GM23248 (cell line): ENCODE measurements at regions not wholly inside any gene's neighbourhood (a gene's known extent, or its start where the extent isn't known, plus 50 kb on each side); places are given as distances from the start of the nearest gene placed in this dataset.
"Not testable (repeated sequence)": the region's sequence is repeated elsewhere in the genome, so short reads cannot be mapped to it uniquely, and the experiment has no call there.

Source experiments
- DNase-seq: peaks from one replicate; pipeline ENCODE4 v3.0.0-alpha.2; 2015
- H2AFZ ChIP-seq: fragments of 200-600 bp; sonication (generic); 2 replicates; pipeline ENCODE4 v1.6.1; 2016; ENCODE audit warnings: antibody characterized with exemption
- H3F3A ChIP-seq: fragments of 200-600 bp; sonication (generic); 2 replicates; pipeline ENCODE4 v1.6.1; 2016; ENCODE audit warnings: mild to moderate bottlenecking, antibody characterized with exemption, mixed run types; ENCODE audit not compliant: insufficient read depth
- H3K27ac ChIP-seq: fragments of 200-600 bp; sonication (generic); 2 replicates; pipeline ENCODE4 v1.5.1; 2016; ENCODE audit warnings: mild to moderate bottlenecking
- H3K27me3 ChIP-seq: fragments of 200-600 bp; sonication (generic); replicated peaks from 2 replicates; pipeline ENCODE4 v1.6.1; 2016; ENCODE audit warnings: mild to moderate bottlenecking; ENCODE audit not compliant: insufficient read depth
- H3K36me3 ChIP-seq: fragments of 200-600 bp; sonication (generic); 2 replicates; pipeline ENCODE4 v1.6.1; 2016; ENCODE audit warnings: low read depth, mild to moderate bottlenecking
- H3K4me1 ChIP-seq: fragments of 200-600 bp; sonication (generic); 2 replicates; pipeline ENCODE4 v1.6.1; 2016; ENCODE audit warnings: mild to moderate bottlenecking; ENCODE audit not compliant: insufficient read depth
- H3K4me2 ChIP-seq: fragments of 200-600 bp; sonication (generic); one replicate; pipeline ENCODE4 v1.6.1; 2016; ENCODE audit warnings: mild to moderate bottlenecking; ENCODE audit not compliant: unreplicated experiment
- H3K4me3 ChIP-seq: fragments of 200-600 bp; sonication (generic); 2 replicates; pipeline ENCODE4 v1.5.1; 2016; ENCODE audit warnings: mild to moderate bottlenecking
- H3K79me2 ChIP-seq: fragments of 200-600 bp; sonication (generic); 2 replicates; pipeline ENCODE4 v1.6.1; 2016; ENCODE audit warnings: mild to moderate bottlenecking; ENCODE audit not compliant: insufficient read depth
- H3K9ac ChIP-seq: fragments of 200-600 bp; sonication (generic); 2 replicates; pipeline ENCODE4 v1.6.1; 2016; ENCODE audit warnings: mild to moderate bottlenecking
- H3K9me2 ChIP-seq: fragments of 200-600 bp; sonication (generic); 2 replicates; pipeline ENCODE4 v1.6.1; 2016; ENCODE audit warnings: mixed run types, mild to moderate bottlenecking, moderate library complexity; ENCODE audit not compliant: insufficient read depth
- H3K9me3 ChIP-seq: fragments of 200-600 bp; sonication (generic); one replicate; pipeline ENCODE4 v1.6.1; 2017; ENCODE audit warnings: low read depth
- H4K20me1 ChIP-seq: fragments of 200-600 bp; sonication (generic); 2 replicates; pipeline ENCODE4 v1.6.0; 2016; ENCODE audit not compliant: insufficient read depth
- EZH2 ChIP-seq: fragments of 200-600 bp; sonication (generic); IDR thresholded peaks from 2 replicates; pipeline ENCODE4 v1.6.1; 2018; ENCODE audit warnings: antibody characterized with exemption, mild to moderate bottlenecking; ENCODE audit not compliant: insufficient read depth, poor library complexity, severe bottlenecking
- EZH2phosphoT487 ChIP-seq: fragments of 200-600 bp; sonication (generic); IDR thresholded peaks from 2 replicates; pipeline ENCODE4 v1.6.1; 2018; ENCODE audit warnings: antibody characterized with exemption, moderate library complexity, mild to moderate bottlenecking, low read depth; ENCODE audit not compliant: insufficient read depth
- WGBS, 2 experiments: methylation state at CpG; one replicate each; pipeline ENCODE4 v1.1.6; 2015 to 2017; ENCODE audit warnings: low lambda C conversion rate in 2 of 2, low coverage in 1 of 2; ENCODE audit errors: missing lambda C conversion rate in 2 of 2; 5-methylcytosine and 5-hydroxymethylcytosine counted together
- in situ Hi-C: fragments of 300-500 bp; cut with MboI; formaldehyde crosslinking; loops from 2 replicates; pipeline ENCODE4 v1.15.0; 2020

GRCh38 chr1:178580876-178581275 lies 68.0 kb downstream of the TEX35 start:
- Histone ChIP-seq H4K20me1 (no peaks in the 10 kb centered on the region), H3K9me3 (no peaks in the 10 kb centered on the region), H3K4me1 (no peaks in the 10 kb centered on the region), H3K27ac (no peak overlapping the region), H3K9ac (no peak overlapping the region), H3K79me2 (no peaks in the 10 kb centered on the region), H3K27me3 (no peaks in the 10 kb centered on the region), H3F3A (no peaks in the 10 kb centered on the region), H3K4me3 (no peak overlapping the region), H3K4me2 (no peak overlapping the region), H3K9me2 (no peaks in the 10 kb centered on the region), H3K36me3 (no peaks in the 10 kb centered on the region), H2AFZ (no peak overlapping the region)
- no peak for DNase-seq
- TF ChIP-seq EZH2phosphoT487 (no peak), EZH2 (no peak)
- in situ Hi-C loops: no loop called here
- 91 to 93% methylated on average over 5 of the region's 5 CpGs for WGBS, 2 experiments

- Histone ChIP-seq H3K4me2 (no peak overlapping the region), H2AFZ (no peak overlapping the region), H3K27me3 (no peaks in the 10 kb centered on the region), H3K4me1 (no peaks in the 10 kb centered on the region), H3K27ac (no peak overlapping the region), H4K20me1 (no peaks in the 10 kb centered on the region), H3K4me3 (no peak overlapping the region), H3K79me2 (no peaks in the 10 kb centered on the region), H3K9me2 (no peaks in the 10 kb centered on the region), H3K9me3 (no peaks in the 10 kb centered on the region), H3F3A (no peaks in the 10 kb centered on the region), H3K36me3 (no peaks in the 10 kb centered on the region), H3K9ac (no peak overlapping the region)
- WGBS, 2 experiments: 64 to 67% methylated on average over 12 of the region's 12 CpGs
- in situ Hi-C loops: no loop called here
- DNase-seq: no peak
- TF ChIP-seq EZH2: no peak
- TF ChIP-seq EZH2phosphoT487: no peak
These were observed 68.7 kb downstream of the TEX35 start for GRCh38 chr1:178581351-178582303.

- no peak overlapping the region for H3K27ac ChIP-seq
- no peaks in the 10 kb centered on the region for H4K20me1 ChIP-seq
- 93 to 99% methylated on average over 5 of the region's 5 CpGs for WGBS, 2 experiments
These were observed 74.2 kb downstream of the TEX35 start for GRCh38 chr1:178587096-178587495.

GRCh38 chr1:178587975-178588374 lies 75.1 kb downstream of the TEX35 start:
- H3K9me2 ChIP-seq: no peaks in the 10 kb centered on the region
- no peak overlapping the region for H3K4me3 ChIP-seq
- H3K9ac ChIP-seq: no peak overlapping the region
- H3K36me3 ChIP-seq: no peaks in the 10 kb centered on the region
- no peak overlapping the region for H2AFZ ChIP-seq
- in situ Hi-C loops: no loop called here
- DNase-seq: no peak
- H3K4me1 ChIP-seq: no peaks in the 10 kb centered on the region
- no peaks in the 10 kb centered on the region for H3K79me2 ChIP-seq
- TF ChIP-seq EZH2phosphoT487 (no peak), EZH2 (no peak)
- no peak overlapping the region for H3K27ac ChIP-seq
- H3F3A ChIP-seq: 0 out of 2 replicates have a peak, but pooled peaks cover 4% of the 10 kb centered on the region
- WGBS, 2 experiments: 71 to 87% methylated on average over 4 of the region's 4 CpGs
- H3K9me3 ChIP-seq: no peaks in the 10 kb centered on the region
- no peaks in the 10 kb centered on the region for H4K20me1 ChIP-seq
- no peaks in the 10 kb centered on the region for H3K27me3 ChIP-seq
- H3K4me2 ChIP-seq: no peak overlapping the region

More at GRCh38 chr1:178587096-178587495, 74.2 kb downstream of the TEX35 start:
- no peak for DNase-seq
- Histone ChIP-seq H3K79me2 (no peaks in the 10 kb centered on the region), H3F3A (0 out of 2 replicates have a peak, but pooled peaks cover 4% of the 10 kb centered on the region), H3K4me3 (no peak overlapping the region), H3K9ac (no peak overlapping the region), H3K9me2 (no peaks in the 10 kb centered on the region), H3K27me3 (no peaks in the 10 kb centered on the region), H3K4me1 (no peaks in the 10 kb centered on the region), H2AFZ (no peak overlapping the region), H3K9me3 (no peaks in the 10 kb centered on the region), H3K36me3 (no peaks in the 10 kb centered on the region), H3K4me2 (no peak overlapping the region)
- in situ Hi-C loops: no loop called here
- no peak for TF ChIP-seq EZH2phosphoT487

- H3K79me2 ChIP-seq, H3K27ac ChIP-seq, H3K9ac ChIP-seq, H3K36me3 ChIP-seq, H3F3A ChIP-seq, DNase-seq, H3K4me1 ChIP-seq, in situ Hi-C loops, H3K27me3 ChIP-seq, H3K9me3 ChIP-seq, H2AFZ ChIP-seq, H3K4me3 ChIP-seq, H3K4me2 ChIP-seq, H3K9me2 ChIP-seq, H4K20me1 ChIP-seq: not testable (repeated sequence)
- WGBS, 2 experiments: 67 to 78% methylated on average over 3 of the region's 3 CpGs
These were observed 76.1 kb downstream of the TEX35 start for GRCh38 chr1:178589042-178589441.

GRCh38 chr1:178591811-178592210 lies 78.9 kb downstream of the TEX35 start:
- H3K4me2 ChIP-seq, H2AFZ ChIP-seq, H3K79me2 ChIP-seq, H3K27ac ChIP-seq, H3K9me2 ChIP-seq, H3K27me3 ChIP-seq, H3K36me3 ChIP-seq, H4K20me1 ChIP-seq, H3F3A ChIP-seq, H3K9ac ChIP-seq, H3K4me1 ChIP-seq, H3K9me3 ChIP-seq, H3K4me3 ChIP-seq, in situ Hi-C loops: not testable (repeated sequence)
- peak; percentile 22 for DNase-seq
- WGBS, 2 experiments: 22 to 31% methylated on average over 1 of the region's 1 CpG
